ENCODE measurements at regions not wholly inside any gene's neighbourhood (a gene's known extent, or its start where the extent isn't known, plus 50 kb on each side); places are given as distances from the start of the nearest gene placed in this dataset.
A peak's percentile ranks its signal among the peaks of the same experiment; 100 is the strongest.
"Not testable (repeated sequence)": the region's sequence is repeated elsewhere in the genome, so short reads cannot be mapped to it uniquely, and the experiment has no call there.

- H3K9me3 ChIP-seq (ENCODE audit: control insufficient read depth in 1 of 2, low read length in 2 of 2); H3K27ac Mint-ChIP-seq; CTCF ChIA-PET (ENCODE audit: partially characterized antibody); POLR2A ChIA-PET (ENCODE audit: partially characterized antibody); H3K4me1 ChIP-seq (ENCODE audit: insufficient read depth, low read length); H3K4me3 ChIP-seq (ENCODE audit: low read length in 2 of 2); H3K27me3 ChIP-seq (ENCODE audit: insufficient read depth, low read length); H3K4me1 Mint-ChIP-seq; H3K27ac ChIP-seq (ENCODE audit: low read depth, low read length); intact Hi-C loops (cut with micrococcal nuclease); H3K36me3 Mint-ChIP-seq; H3K36me3 ChIP-seq (ENCODE audit: insufficient read depth, low read length): not testable (repeated sequence)
- Mint-ChIP-seq H3K9me3 (peaks cover 0 to 11% (median 1%) of the 10 kb centered on the region in 8 donors), H3K27me3 (peaks cover 7 to 10% of the 10 kb centered on the region in 2 donors), H3K4me3 (peak overlapping the region in 1 of 8 donors; percentile 12)
- DNase-seq, result peak in 3 of 5 donors; percentile 6 to 29 (median 6)
These were observed 60.5 kb downstream of the AREG start for GRCh38 chr4:74505355-74505978.

- H3K27ac ChIP-seq (ENCODE audit: low read depth, low read length); intact Hi-C loops (cut with micrococcal nuclease); POLR2A ChIA-PET (ENCODE audit: partially characterized antibody); CTCF ChIA-PET (ENCODE audit: partially characterized antibody); DNase-seq; H3K4me1 Mint-ChIP-seq; H3K27me3 ChIP-seq (ENCODE audit: insufficient read depth, low read length); H3K27ac Mint-ChIP-seq; H3K36me3 ChIP-seq (ENCODE audit: insufficient read depth, low read length); H3K4me3 Mint-ChIP-seq; H3K4me1 ChIP-seq (ENCODE audit: insufficient read depth, low read length); H3K4me3 ChIP-seq (ENCODE audit: low read length in 2 of 2); H3K9me3 ChIP-seq (ENCODE audit: control insufficient read depth in 1 of 2, low read length in 2 of 2); H3K36me3 Mint-ChIP-seq; H3K27me3 Mint-ChIP-seq: not testable (repeated sequence)
- peaks cover 0 to 11% (median 4%) of the 10 kb centered on the region in 8 donors for H3K9me3 Mint-ChIP-seq
These were observed 64.4 kb downstream of the AREG start for GRCh38 chr4:74509363-74509762.

GRCh38 chr4:74516303-74516702 is 71.4 kb downstream of the AREG start:
- Mint-ChIP-seq H3K27me3 (peaks cover 2 to 5% of the 10 kb centered on the region in 2 donors), H3K27ac (no peak overlapping the region), H3K4me1 (no peaks in the 10 kb centered on the region), H3K4me3 (no peak overlapping the region), H3K36me3 (no peaks in the 10 kb centered on the region), H3K9me3 (peaks cover 0 to 2% (median 0%) of the 10 kb centered on the region in 8 donors)
- intact Hi-C loops (cut with micrococcal nuclease), result no loop called here
- POLR2A ChIA-PET (ENCODE audit: partially characterized antibody), result no interaction called here
- no peak for DNase-seq
- Histone ChIP-seq H3K27ac (ENCODE audit: low read depth, low read length) (no peak overlapping the region), H3K4me1 (ENCODE audit: insufficient read depth, low read length) (no peaks in the 10 kb centered on the region), H3K27me3 (ENCODE audit: insufficient read depth, low read length) (no peaks in the 10 kb centered on the region), H3K4me3 (ENCODE audit: low read length in 2 of 2) (no peak overlapping the region), H3K9me3 (ENCODE audit: control insufficient read depth in 1 of 2, low read length in 2 of 2) (no peaks in the 10 kb centered on the region), H3K36me3 (ENCODE audit: insufficient read depth, low read length) (no peaks in the 10 kb centered on the region)
- CTCF ChIA-PET (ENCODE audit: partially characterized antibody), result interaction anchor here (1.0 kb wide), 2 partner anchors 15 to 17 kb away, joined by 3 read pairs; no protein-coding TSS in a partner anchor

- ChIA-PET POLR2A (ENCODE audit: partially characterized antibody) (no interaction called here), CTCF (ENCODE audit: partially characterized antibody) (no interaction called here)
- Mint-ChIP-seq H3K4me1 (no peaks in the 10 kb centered on the region), H3K36me3 (no peaks in the 10 kb centered on the region), H3K9me3 (no peaks in the 10 kb centered on the region), H3K27ac (no peak overlapping the region), H3K4me3 (no peak overlapping the region), H3K27me3 (peaks cover 2 to 7% of the 10 kb centered on the region in 2 donors)
- H3K4me1 ChIP-seq (ENCODE audit: insufficient read depth, low read length), result no peaks in the 10 kb centered on the region
- no peak for DNase-seq
- H3K4me3 ChIP-seq (ENCODE audit: low read length in 2 of 2), result no peak overlapping the region
- H3K36me3 ChIP-seq (ENCODE audit: insufficient read depth, low read length), result no peaks in the 10 kb centered on the region
- no peaks in the 10 kb centered on the region for H3K9me3 ChIP-seq (ENCODE audit: control insufficient read depth in 1 of 2, low read length in 2 of 2)
- no peaks in the 10 kb centered on the region for H3K27me3 ChIP-seq (ENCODE audit: insufficient read depth, low read length)
- intact Hi-C loops (cut with micrococcal nuclease), result no loop called here
- no peak overlapping the region for H3K27ac ChIP-seq (ENCODE audit: low read depth, low read length)
These were observed 73.1 kb downstream of the AREG start for GRCh38 chr4:74517996-74518395.

- no peak for DNase-seq
- no peaks in the 10 kb centered on the region for H3K36me3 Mint-ChIP-seq
- H3K27me3 Mint-ChIP-seq, result peaks cover 3 to 6% of the 10 kb centered on the region in 2 donors
- Histone ChIP-seq H3K4me1 (ENCODE audit: insufficient read depth, low read length) (no peaks in the 10 kb centered on the region), H3K4me3 (ENCODE audit: low read length in 2 of 2) (no peak overlapping the region), H3K36me3 (ENCODE audit: insufficient read depth, low read length) (no peaks in the 10 kb centered on the region), H3K27ac (ENCODE audit: low read depth, low read length) (no peak overlapping the region), H3K27me3 (ENCODE audit: insufficient read depth, low read length) (no peaks in the 10 kb centered on the region), H3K9me3 (ENCODE audit: control insufficient read depth in 1 of 2, low read length in 2 of 2) (no peaks in the 10 kb centered on the region)
- H3K4me1 Mint-ChIP-seq, result no peaks in the 10 kb centered on the region
- no peak overlapping the region for H3K27ac Mint-ChIP-seq
- ChIA-PET POLR2A (ENCODE audit: partially characterized antibody) (no interaction called here), CTCF (ENCODE audit: partially characterized antibody) (interaction anchor here (1.7 to 1.8 kb wide), 2 partner anchors 9 to 77 kb away, joined by 3 to 6 read pairs; partner anchors contain the start of gene AREG)
- intact Hi-C loops (cut with micrococcal nuclease), result no loop called here
- H3K4me3 Mint-ChIP-seq, result no peak overlapping the region
- H3K9me3 Mint-ChIP-seq, result no peaks in the 10 kb centered on the region
These were observed 77.5 kb downstream of the AREG start for GRCh38 chr4:74522251-74522991.

- no peak for DNase-seq
- Histone ChIP-seq H3K4me1 (ENCODE audit: insufficient read depth, low read length) (no peaks in the 10 kb centered on the region), H3K27ac (ENCODE audit: low read depth, low read length) (no peak overlapping the region), H3K36me3 (ENCODE audit: insufficient read depth, low read length) (no peaks in the 10 kb centered on the region), H3K9me3 (ENCODE audit: control insufficient read depth in 1 of 2, low read length in 2 of 2) (no peaks in the 10 kb centered on the region), H3K4me3 (ENCODE audit: low read length in 2 of 2) (no peak overlapping the region), H3K27me3 (ENCODE audit: insufficient read depth, low read length) (no peaks in the 10 kb centered on the region)
- intact Hi-C loops (cut with micrococcal nuclease), result no loop called here
- POLR2A ChIA-PET (ENCODE audit: partially characterized antibody), result no interaction called here
- H3K9me3 Mint-ChIP-seq, result no peaks in the 10 kb centered on the region
- H3K36me3 Mint-ChIP-seq, result no peaks in the 10 kb centered on the region
- no peak overlapping the region for H3K4me3 Mint-ChIP-seq
- H3K4me1 Mint-ChIP-seq, result no peaks in the 10 kb centered on the region
- peaks cover 3 to 6% of the 10 kb centered on the region in 2 donors for H3K27me3 Mint-ChIP-seq
- CTCF ChIA-PET (ENCODE audit: partially characterized antibody), result interaction anchor here (1.7 to 1.8 kb wide), 2 partner anchors 8 to 78 kb away, joined by 3 to 6 read pairs; partner anchors contain the start of gene AREG
- no peak overlapping the region for H3K27ac Mint-ChIP-seq
These were observed 78.2 kb downstream of the AREG start for GRCh38 chr4:74523096-74523495.

- Histone ChIP-seq H3K27ac (ENCODE audit: low read depth, low read length) (no peak overlapping the region), H3K4me3 (ENCODE audit: low read length in 2 of 2) (no peak overlapping the region), H3K4me1 (ENCODE audit: insufficient read depth, low read length) (no peaks in the 10 kb centered on the region), H3K9me3 (ENCODE audit: control insufficient read depth in 1 of 2, low read length in 2 of 2) (no peaks in the 10 kb centered on the region), H3K36me3 (ENCODE audit: insufficient read depth, low read length) (no peaks in the 10 kb centered on the region), H3K27me3 (ENCODE audit: insufficient read depth, low read length) (no peaks in the 10 kb centered on the region)
- CTCF ChIA-PET (ENCODE audit: partially characterized antibody), result no interaction called here
- POLR2A ChIA-PET (ENCODE audit: partially characterized antibody), result no interaction called here
- intact Hi-C loops (cut with micrococcal nuclease), result no loop called here
- Mint-ChIP-seq H3K27me3 (peaks cover 4 to 5% of the 10 kb centered on the region in 2 donors), H3K9me3 (no peaks in the 10 kb centered on the region), H3K36me3 (no peaks in the 10 kb centered on the region), H3K4me3 (no peak overlapping the region), H3K4me1 (no peaks in the 10 kb centered on the region), H3K27ac (no peak overlapping the region)
- DNase-seq, result no peak
These were observed 80.0 kb downstream of the AREG start for GRCh38 chr4:74524985-74525384.

Measured in CD4-positive, alpha-beta memory T cell (primary cell).